Activated CD4-positive, alpha-beta T cell treated with anti-CD3 and anti-CD28 coated beads for 36 hours (primary cell): ENCODE measurements at regions not wholly inside any gene's neighbourhood (a gene's known extent, or its start where the extent isn't known, plus 50 kb on each side); places are given as distances from the start of the nearest gene placed in this dataset.

ENCODE experiments used
- ATAC-seq: fragments of 200-7000 bp; cut with Tn5 transposase; one replicate; pipeline ENCODE4 v1.10.0; 2021; ENCODE audit warnings: mild to moderate bottlenecking, moderate library complexity
- CTCF ChIA-PET: fragments of 350-600 bp; sonication (Branson Sonifier 250); formaldehyde crosslinking; loops from one replicate; lab custom pipeline; 2021; ENCODE audit warnings: antibody characterized with exemption; lab: Charles Lee
- POLR2A ChIA-PET: fragments of 350-600 bp; sonication (Branson Sonifier 250); formaldehyde crosslinking; loops from one replicate; lab custom pipeline; 2021; ENCODE audit warnings: antibody characterized with exemption, inconsistent platforms; lab: Charles Lee
- DNase-seq: peaks from one replicate; pipeline ENCODE4 v3.0.0-alpha.2; 2020
- H3K27ac Mint-ChIP-seq: one replicate; pipeline ENCODE4 v1.8.0; 2021; ENCODE audit warnings: mixed read lengths
- H3K27me3 Mint-ChIP-seq: one replicate; pipeline ENCODE4 v1.8.0; 2021; ENCODE audit warnings: mixed read lengths
- H3K36me3 Mint-ChIP-seq: one replicate; pipeline ENCODE4 v1.8.0; 2021; ENCODE audit warnings: low read depth, mixed read lengths
- H3K4me1 Mint-ChIP-seq: one replicate; pipeline ENCODE4 v1.8.0; 2021; ENCODE audit warnings: mixed read lengths
- H3K4me3 Mint-ChIP-seq: one replicate; pipeline ENCODE4 v1.8.0; 2021; ENCODE audit warnings: mild to moderate bottlenecking, moderate library complexity, mixed read lengths
- H3K9me3 Mint-ChIP-seq: one replicate; pipeline ENCODE4 v1.8.0; 2021; ENCODE audit warnings: low read depth, mixed read lengths
- intact Hi-C, 2 experiments: fragments of 100-400 bp; cut with DNase I in 1 of 2; cut with micrococcal nuclease in 1 of 2; formaldehyde crosslinking; loops; one replicate each; pipeline versions ENCODE4 v1.14.2 to v1.15.1; 2022 to 2024; cut with DNase I, micrococcal nuclease

DNA sequence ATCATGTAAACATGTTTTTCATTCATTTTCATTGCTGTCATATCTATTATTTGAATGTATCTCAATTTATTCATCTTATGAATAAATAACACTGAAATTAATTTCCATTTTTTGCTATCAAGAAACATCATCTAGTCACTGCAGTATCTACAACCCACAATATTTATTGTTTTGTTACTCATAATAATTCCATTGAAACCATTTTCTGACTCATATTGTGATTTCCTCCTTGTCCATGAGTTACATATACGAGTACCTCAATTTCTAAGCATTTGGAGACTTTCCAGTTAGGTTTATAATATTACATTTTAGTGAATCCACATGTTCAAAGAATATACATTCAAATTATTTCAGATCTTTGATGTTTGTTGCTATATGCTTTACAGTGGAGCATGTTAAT is 1524.0 kb downstream of the SLITRK1 start:
- H3K4me1 Mint-ChIP-seq = no peaks in the 10 kb centered on the region
- H3K9me3 Mint-ChIP-seq = peaks cover 4% of the 10 kb centered on the region
- ChIA-PET CTCF (no interaction called here), POLR2A (no interaction called here)
- H3K4me3 Mint-ChIP-seq = no peak overlapping the region
- no peaks in the 10 kb centered on the region for H3K36me3 Mint-ChIP-seq
- no peak for DNase-seq
- H3K27ac Mint-ChIP-seq = no peak overlapping the region
- no peak for ATAC-seq
- intact Hi-C loops = no loop called here
- H3K27me3 Mint-ChIP-seq = no peaks in the 10 kb centered on the region

DNA sequence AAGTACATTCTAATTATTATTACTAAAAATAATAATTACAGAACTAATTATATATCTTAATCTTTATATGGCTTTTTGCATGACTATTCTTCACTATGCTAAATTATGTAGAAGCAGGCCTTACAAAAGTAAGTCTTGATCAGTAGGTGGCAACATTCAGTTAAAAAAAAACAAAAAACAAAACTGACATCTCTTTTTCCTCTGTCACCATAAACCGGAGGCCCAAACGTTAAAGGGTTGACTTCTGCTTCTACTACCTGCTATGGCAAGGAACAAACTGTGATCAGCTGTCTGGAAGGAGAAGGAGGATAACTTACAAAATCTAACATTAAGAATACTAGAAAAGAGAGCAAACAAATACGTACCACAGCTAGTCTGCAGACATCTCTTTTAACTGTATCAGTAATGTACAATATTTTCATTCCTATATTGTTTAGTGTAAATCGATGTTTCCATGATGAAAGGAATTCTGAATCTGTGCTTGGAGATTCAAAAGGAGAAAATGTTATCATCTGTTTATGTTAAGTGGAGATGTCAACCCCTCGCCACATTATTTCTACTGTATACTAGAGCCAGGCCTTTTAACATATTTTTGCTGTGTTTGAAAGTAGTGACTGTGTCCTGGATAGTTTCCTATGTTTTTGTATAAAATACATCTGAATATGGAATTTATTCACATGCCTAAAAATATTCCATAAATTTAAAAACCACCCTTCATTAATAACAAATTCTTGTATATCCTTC is 1525.4 kb downstream of the SLITRK1 start:
- ChIA-PET POLR2A (no interaction called here), CTCF (no interaction called here)
- ATAC-seq (no peak), DNase-seq (no peak)
- H3K9me3 Mint-ChIP-seq = peaks cover 4% of the 10 kb centered on the region
- H3K4me3 Mint-ChIP-seq = no peak overlapping the region
- no peaks in the 10 kb centered on the region for H3K4me1 Mint-ChIP-seq
- no peak overlapping the region for H3K27ac Mint-ChIP-seq
- intact Hi-C loops = no loop called here
- H3K36me3 Mint-ChIP-seq = no peaks in the 10 kb centered on the region
- no peaks in the 10 kb centered on the region for H3K27me3 Mint-ChIP-seq

DNA sequence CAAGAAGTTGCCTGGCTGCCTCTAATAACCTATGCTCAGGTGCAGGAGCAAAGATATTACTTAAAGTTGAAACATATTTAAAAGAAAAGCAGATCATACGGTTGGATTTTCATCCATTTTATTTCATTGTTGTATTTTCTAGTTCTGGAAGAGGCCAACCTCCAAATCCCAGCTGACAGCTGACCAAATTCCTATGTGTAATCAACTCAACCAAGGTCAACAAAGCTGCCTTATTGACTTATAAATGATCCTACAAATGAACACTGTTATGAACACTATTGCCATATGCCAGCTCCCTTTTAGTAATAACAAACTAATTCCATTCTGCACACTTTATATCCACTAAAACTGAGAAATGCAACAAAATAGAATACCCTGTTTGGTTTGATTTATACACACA is 1537.4 kb downstream of the SLITRK1 start:
- Mint-ChIP-seq H3K9me3 (no peaks in the 10 kb centered on the region), H3K27me3 (no peaks in the 10 kb centered on the region), H3K4me1 (no peaks in the 10 kb centered on the region), H3K4me3 (no peak overlapping the region), H3K27ac (no peak overlapping the region), H3K36me3 (no peaks in the 10 kb centered on the region)
- CTCF ChIA-PET = no interaction called here
- no peak for ATAC-seq
- intact Hi-C loops = no loop called here
- no peak for DNase-seq
- POLR2A ChIA-PET = no interaction called here

DNA sequence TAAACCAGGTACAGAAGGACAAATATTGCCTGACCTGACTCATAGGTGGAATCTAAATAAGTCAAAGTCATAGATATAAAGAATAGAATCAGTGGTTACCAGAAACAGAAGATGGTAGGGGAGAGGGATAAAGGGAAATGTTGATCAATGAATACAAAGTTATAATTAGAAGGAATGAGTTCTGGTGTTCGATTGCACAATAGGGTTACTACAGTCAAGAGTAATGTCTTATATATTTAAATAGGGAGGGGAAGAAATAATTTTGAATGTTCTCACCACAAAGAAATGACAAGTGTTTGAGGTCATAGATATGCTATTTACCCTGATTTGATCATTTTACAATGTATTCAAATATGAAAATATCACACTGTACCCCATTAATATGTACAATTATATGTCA is 1541.2 kb downstream of the SLITRK1 start:
- intact Hi-C loops = no loop called here
- no peaks in the 10 kb centered on the region for H3K27me3 Mint-ChIP-seq
- peaks cover 7% of the 10 kb centered on the region for H3K9me3 Mint-ChIP-seq
- H3K36me3 Mint-ChIP-seq = no peaks in the 10 kb centered on the region
- no peak overlapping the region for H3K27ac Mint-ChIP-seq
- CTCF ChIA-PET = no interaction called here
- POLR2A ChIA-PET = no interaction called here
- H3K4me3 Mint-ChIP-seq = no peak overlapping the region
- ATAC-seq (no peak), DNase-seq (no peak)
- no peaks in the 10 kb centered on the region for H3K4me1 Mint-ChIP-seq

DNA sequence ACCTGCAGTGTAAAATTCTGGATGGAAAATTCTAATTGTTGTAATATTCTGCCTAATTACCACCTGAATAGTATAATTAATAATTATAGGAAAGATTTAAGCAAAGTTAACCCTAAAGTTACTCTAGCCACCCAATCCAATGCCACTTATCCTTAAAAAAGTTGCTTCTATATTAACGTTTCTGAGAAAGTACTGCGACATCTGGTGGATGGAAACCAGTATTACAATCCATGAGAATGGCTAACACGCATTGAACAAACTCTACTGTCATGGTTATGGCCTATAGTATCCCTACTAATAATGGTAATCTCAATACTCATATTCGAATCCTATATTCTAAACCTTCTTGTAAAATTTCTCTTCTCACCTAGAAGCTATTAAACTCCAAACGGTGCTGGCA is 1551.8 kb downstream of the SLITRK1 start:
- DNase-seq = no peak
- CTCF ChIA-PET = no interaction called here
- Mint-ChIP-seq H3K4me1 (no peaks in the 10 kb centered on the region), H3K9me3 (peaks cover 4% of the 10 kb centered on the region), H3K36me3 (no peaks in the 10 kb centered on the region), H3K27me3 (no peaks in the 10 kb centered on the region), H3K27ac (no peak overlapping the region), H3K4me3 (no peak overlapping the region)
- intact Hi-C loops = loop anchor here in 1 of 2 experiments (1.0 kb wide), 1 partner anchor 1159 kb away; no protein-coding TSS in a partner anchor
- ATAC-seq = no peak
- POLR2A ChIA-PET = no interaction called here

DNA sequence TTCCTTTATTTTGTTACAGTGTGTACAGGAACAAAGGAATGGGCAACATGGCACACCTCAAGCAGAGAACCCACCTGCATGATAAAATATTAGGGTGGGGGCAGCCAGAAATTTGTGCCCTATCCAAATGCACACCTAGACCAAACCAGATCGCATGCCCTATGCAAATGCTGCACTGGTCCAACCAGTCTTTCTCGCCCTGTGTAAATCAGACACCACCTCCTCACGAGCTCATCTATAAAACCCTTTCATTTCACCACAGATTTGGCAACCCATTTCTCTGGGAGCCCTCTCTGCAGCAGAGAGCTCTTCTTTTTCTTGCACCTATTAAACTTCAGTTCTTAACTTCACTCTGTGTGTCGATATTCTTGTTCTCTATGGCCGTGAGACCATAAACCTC is 1559.2 kb downstream of the SLITRK1 start:
- no peak overlapping the region for H3K4me3 Mint-ChIP-seq
- CTCF ChIA-PET = no interaction called here

DNA sequence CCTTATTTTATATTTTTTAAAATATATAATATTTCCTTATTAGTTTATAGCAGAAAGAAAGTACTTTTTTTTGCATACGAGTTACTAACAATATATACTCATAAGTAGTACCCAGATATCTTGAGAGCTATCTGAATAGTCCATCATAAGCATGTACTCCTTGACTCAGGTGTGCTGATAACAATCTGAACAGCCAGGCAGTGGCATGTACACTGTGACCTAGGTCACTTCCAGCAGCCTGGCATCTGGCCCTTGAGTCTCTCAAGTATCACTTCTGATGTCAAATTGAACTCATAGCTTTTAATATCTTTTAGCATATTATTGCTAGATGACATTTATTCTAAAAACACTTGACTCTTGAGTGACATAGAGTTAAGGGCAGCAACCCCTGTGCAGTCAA is 1576.7 kb downstream of the SLITRK1 start:
- no peaks in the 10 kb centered on the region for H3K4me1 Mint-ChIP-seq
- ChIA-PET POLR2A (no interaction called here), CTCF (no interaction called here)
- H3K27ac Mint-ChIP-seq = no peak overlapping the region
- no peak overlapping the region for H3K4me3 Mint-ChIP-seq
- ATAC-seq (no peak), DNase-seq (no peak)
- no peaks in the 10 kb centered on the region for H3K36me3 Mint-ChIP-seq
- intact Hi-C loops = no loop called here
- H3K9me3 Mint-ChIP-seq = peaks cover 9% of the 10 kb centered on the region
- H3K27me3 Mint-ChIP-seq = no peaks in the 10 kb centered on the region

More for the DNA sequence above, 1559.2 kb downstream of the SLITRK1 start:
- Mint-ChIP-seq H3K27me3 (no peaks in the 10 kb centered on the region), H3K27ac (no peak overlapping the region), H3K36me3 (no peaks in the 10 kb centered on the region), H3K9me3 (peaks cover 18% of the 10 kb centered on the region), H3K4me1 (no peaks in the 10 kb centered on the region)
- no peak for DNase-seq
- ATAC-seq = no peak
- POLR2A ChIA-PET = no interaction called here
- intact Hi-C loops = no loop called here

DNA sequence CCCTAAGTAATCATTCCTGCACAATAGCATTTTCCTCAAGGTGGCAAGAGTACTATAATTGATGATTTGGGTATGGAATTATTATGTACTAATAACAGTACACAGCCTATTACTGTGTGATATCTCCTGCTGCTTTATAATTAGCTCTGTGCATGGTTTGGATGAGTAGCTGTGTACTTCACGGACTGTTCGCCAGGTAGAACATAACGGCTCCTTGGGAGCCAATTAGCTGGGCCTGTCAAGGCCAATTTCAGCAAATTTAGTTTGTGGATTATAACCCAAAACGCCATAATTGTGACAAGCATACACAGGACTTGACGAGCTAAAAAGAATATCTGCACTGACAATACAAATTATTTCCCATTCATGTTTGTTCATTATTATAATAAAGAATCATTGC is 1584.2 kb downstream of the SLITRK1 start:
- Mint-ChIP-seq H3K9me3 (peaks cover 11% of the 10 kb centered on the region), H3K36me3 (no peaks in the 10 kb centered on the region), H3K4me3 (no peak overlapping the region), H3K27ac (no peak overlapping the region), H3K4me1 (no peaks in the 10 kb centered on the region), H3K27me3 (no peaks in the 10 kb centered on the region)
- CTCF ChIA-PET = interaction anchor here (0.7 kb wide), 1 partner anchor 114 kb away, joined by 4 read pairs; no protein-coding TSS in a partner anchor
- intact Hi-C loops = no loop called here
- no peak for DNase-seq
- ATAC-seq = no peak
- POLR2A ChIA-PET = no interaction called here

DNA sequence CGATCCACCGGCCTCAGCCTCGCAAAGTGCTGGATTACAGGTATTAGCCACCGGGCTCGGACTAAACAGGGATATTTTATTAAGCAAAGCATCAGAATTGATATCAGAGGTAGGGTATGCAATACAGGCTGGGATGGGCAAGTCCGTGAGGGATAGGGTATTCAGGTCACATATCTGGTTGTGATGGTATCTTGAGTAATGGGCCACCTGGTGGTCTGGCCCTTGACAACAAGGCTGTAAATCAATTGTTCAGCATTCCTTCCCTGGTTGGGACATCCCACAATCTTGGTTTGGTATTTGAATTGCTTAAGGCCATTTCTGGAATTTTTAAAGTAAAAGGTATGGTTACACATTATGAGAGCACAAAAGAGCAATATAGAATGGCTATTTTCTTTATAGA is 1588.0 kb downstream of the SLITRK1 start:
- Mint-ChIP-seq H3K36me3 (no peaks in the 10 kb centered on the region), H3K27me3 (no peaks in the 10 kb centered on the region), H3K4me1 (no peaks in the 10 kb centered on the region), H3K4me3 (no peak overlapping the region), H3K27ac (no peak overlapping the region), H3K9me3 (peaks cover 4% of the 10 kb centered on the region)
- DNase-seq = no peak
- CTCF ChIA-PET = no interaction called here
- POLR2A ChIA-PET = no interaction called here
- intact Hi-C loops = no loop called here
- ATAC-seq = no peak

DNA sequence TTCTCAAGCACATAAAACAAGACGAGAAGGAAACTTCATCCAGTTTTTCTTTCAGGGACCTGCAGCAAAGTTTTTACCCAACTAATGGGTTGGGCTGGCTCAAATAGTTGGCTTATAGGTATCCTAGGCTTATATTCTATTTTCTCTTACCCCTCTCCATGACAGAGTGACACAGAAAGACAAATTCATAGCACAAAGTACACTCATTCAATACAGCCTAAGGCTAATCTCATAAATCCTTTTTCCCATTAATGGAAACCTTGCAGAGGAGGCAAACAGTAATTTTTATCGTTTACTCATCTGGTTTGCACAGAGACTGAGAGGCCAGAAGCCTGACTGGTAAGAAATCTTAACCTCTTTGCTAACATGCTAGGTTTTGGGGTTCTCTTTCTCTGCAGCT is 1589.9 kb downstream of the SLITRK1 start:
- ATAC-seq (no peak), DNase-seq (no peak)
- no peaks in the 10 kb centered on the region for H3K4me1 Mint-ChIP-seq
- no peak overlapping the region for H3K4me3 Mint-ChIP-seq
- H3K27ac Mint-ChIP-seq = no peak overlapping the region
- ChIA-PET POLR2A (no interaction called here), CTCF (no interaction called here)
- H3K27me3 Mint-ChIP-seq = no peaks in the 10 kb centered on the region
- intact Hi-C loops = no loop called here
- no peaks in the 10 kb centered on the region for H3K36me3 Mint-ChIP-seq
- H3K9me3 Mint-ChIP-seq = peaks cover 6% of the 10 kb centered on the region

DNA sequence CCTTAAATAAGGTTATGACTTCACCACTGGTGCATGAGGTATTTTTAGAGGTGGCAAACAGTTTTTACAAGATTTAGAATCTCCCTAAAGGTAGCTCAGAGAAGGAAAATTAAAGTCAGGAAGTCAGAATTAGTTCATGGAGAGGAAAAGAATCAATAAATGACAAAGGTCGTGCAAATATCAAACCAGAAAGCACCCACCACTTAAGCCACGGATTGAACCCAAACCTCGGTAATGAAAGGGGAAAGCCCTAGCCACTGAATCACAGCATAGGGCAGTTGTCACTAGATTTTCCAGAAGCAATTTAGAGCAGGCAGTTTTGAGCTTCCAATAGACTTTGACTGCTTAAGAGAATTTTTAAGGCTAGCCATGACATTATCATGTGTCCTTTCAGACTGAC is 1590.4 kb downstream of the SLITRK1 start:
- no peak for DNase-seq
- CTCF ChIA-PET = no interaction called here
- POLR2A ChIA-PET = no interaction called here

DNA sequence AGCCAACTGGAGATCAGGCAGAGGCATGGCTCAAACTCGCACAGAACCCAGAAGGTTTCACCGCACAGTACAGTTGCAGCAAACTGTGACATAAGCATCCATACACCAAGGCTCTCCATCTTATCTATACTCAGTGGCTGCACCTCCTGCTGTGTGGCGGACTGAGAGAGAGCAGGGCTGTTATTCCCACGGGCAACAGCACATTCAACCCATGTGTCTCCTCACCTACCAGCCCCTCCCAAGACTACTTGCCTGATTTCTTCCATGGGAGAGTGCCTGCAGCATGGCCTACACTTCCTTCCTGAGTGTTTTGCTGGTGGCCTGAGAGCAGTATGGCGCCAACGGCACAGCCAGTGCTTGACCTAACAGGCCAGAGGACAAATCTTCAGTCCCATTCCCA is 1606.6 kb downstream of the SLITRK1 start:
- intact Hi-C loops = no loop called here
- DNase-seq (no peak), ATAC-seq (no peak)
- Mint-ChIP-seq H3K9me3 (peaks cover 3% of the 10 kb centered on the region), H3K27me3 (no peaks in the 10 kb centered on the region), H3K4me3 (no peak overlapping the region), H3K4me1 (no peaks in the 10 kb centered on the region), H3K36me3 (no peaks in the 10 kb centered on the region), H3K27ac (no peak overlapping the region)
- ChIA-PET POLR2A (no interaction called here), CTCF (no interaction called here)

More for the DNA sequence above, 1590.4 kb downstream of the SLITRK1 start:
- no peaks in the 10 kb centered on the region for H3K4me1 Mint-ChIP-seq
- H3K9me3 Mint-ChIP-seq = peaks cover 6% of the 10 kb centered on the region
- no peaks in the 10 kb centered on the region for H3K27me3 Mint-ChIP-seq
- no peaks in the 10 kb centered on the region for H3K36me3 Mint-ChIP-seq
- H3K4me3 Mint-ChIP-seq = no peak overlapping the region
- intact Hi-C loops = no loop called here
- no peak for ATAC-seq
- H3K27ac Mint-ChIP-seq = no peak overlapping the region
